ENCODE measurements at regions not wholly inside any gene's neighbourhood (a gene's known extent, or its start where the extent isn't known, plus 50 kb on each side); places are given as distances from the start of the nearest gene placed in this dataset.
"Not testable (repeated sequence)": the region's sequence is repeated elsewhere in the genome, so short reads cannot be mapped to it uniquely, and the experiment has no call there.

DNA sequence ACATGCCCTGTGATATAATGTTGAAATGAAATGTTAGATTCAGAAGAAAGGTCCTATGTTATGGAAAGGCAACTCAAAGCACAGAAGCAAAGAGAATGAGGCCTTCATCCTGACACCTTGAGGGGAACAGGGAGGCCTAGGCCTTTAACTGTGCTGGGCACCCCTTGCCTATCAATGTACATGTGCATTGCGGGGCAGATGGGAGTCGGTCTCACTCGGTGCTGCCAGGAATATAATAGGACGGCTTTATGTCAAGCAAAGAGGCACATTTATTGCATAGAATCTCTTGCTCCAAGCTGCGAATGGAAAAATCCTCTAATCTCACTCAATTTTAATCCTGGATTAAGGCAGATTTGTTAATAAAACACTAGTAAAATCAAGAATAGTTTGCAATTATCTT lies 301.0 kb upstream of the SOX14 start:
- no peak for DNase-seq

DNA sequence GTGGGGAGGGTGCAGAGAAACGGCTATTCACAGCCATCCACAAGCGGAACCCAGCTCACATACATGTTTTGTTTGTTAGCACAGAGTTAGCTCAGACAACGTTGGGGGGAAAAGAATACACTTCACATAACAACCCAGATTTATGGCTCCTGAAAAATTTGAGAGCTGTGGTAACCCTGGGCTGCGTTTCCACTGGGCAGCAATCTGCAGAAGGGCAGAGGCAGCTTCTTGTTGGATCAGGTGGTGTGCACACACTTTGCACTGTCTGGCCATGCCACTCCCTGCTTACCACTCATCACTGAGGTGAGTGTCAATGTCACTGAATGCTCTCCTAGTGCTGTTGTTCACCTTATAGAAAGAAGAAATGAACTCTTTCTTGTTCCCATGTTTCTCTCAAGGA lies 299.8 kb upstream of the SOX14 start:
- DNase-seq = no peak

DNA sequence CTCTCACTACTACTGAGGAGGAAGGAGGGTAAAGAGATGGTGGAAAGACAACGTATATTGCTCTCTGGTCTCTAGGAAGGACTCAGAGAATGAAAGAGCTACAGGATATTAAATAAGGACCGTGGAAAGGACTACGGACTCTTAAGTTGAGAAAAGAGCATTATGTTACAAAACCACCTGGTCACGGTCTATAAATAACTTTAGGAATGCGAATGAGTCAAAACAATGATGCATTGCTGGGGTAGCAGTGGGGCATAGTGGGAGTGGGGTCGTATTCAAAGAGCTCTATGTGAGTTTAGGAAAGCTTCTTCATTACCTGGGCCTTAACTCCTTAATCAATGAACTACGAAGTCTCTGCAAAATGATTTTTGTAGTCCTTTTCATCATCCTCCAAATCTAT lies 295.7 kb upstream of the SOX14 start:
- no peak for DNase-seq

DNA sequence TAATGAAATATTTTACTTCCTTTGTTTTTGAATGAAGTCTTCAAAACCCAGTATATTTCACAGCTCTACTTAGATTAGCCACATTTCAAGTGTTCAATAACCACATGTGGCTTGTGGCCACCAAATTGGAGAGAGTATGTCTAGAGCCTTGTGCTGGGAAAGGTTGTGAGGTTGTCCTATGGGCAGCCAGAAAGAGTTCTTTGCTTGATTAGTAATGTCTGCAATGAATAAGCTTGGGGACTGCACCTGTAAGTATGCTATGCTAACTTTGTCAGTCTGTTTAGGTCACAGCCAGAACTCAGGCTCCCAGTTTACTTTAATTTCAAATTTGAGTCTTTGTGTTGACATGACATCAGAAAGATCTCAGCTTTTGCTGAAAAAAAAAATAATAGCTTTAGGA lies 294.9 kb upstream of the SOX14 start:
- DNase-seq = no peak

DNA sequence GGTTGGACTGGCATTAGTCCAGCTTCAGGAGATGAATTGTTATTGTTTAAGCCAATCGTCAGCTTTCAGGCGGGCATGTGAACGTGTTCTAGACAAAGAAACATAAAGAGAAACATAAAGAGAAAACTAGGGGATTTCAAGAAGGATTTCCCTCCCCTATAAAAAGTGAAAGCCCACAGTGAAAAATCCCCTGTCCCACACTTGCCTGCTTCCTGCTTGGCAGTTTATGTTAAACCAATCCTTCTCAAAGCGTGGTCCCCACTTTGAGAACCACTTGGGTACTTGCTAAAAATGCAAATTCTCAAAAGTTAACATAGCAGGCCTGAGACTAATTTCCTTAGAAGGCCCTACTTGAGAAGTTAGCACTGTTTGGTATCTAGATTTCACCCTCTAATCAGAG lies 293.0 kb upstream of the SOX14 start:
- DNase-seq = no peak

DNA sequence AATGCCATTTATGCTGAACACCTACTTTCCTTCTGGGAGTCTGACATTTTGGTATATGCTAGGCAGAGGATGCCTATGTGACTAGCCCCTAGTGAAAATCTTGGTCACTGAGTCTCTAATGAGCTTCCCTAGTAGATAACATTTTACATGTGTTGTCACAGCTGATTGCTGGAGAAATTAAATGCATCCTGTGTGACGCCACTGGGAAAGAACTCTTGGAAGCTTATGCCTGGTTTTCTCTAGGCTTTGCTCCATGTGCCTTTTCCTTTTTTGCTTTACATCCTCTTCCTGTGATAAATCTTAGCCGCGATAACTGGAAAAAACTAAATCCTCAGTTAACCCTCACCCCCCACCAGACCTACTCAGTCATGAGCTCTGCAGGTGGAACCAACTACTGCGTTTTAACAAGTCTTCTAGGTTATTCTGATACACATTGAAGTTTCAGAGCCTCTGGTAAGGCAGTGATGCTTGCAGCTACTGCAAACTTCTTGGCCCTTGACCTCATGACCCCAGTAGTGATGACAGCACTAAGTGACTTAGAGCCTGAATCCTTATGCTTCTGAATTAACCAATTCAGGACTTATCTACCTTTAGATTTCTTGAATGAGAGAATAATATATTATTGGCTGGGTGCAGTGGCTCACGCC lies 292.4 kb upstream of the SOX14 start:
- DNase-seq = no peak

DNA sequence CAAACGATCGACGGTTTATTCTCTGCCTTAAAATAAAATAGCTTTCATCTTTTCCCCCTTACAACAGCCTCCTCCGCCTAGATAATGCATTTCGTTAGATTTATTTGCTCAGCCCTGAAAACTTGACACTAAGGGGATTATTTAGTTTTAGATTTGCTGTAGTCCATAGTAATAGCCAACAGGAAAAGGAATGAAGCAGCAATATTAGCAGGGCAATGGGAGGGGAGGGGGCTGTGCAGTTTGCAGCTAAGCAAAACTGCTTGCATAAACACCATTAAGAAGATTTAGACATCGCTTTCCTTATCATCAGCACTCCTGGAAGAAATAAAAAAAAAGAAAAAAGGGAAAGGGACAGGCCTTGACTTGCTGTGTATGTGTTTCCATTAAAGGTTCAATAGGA lies 286.5 kb upstream of the SOX14 start:
- DNase-seq = no peak

DNA sequence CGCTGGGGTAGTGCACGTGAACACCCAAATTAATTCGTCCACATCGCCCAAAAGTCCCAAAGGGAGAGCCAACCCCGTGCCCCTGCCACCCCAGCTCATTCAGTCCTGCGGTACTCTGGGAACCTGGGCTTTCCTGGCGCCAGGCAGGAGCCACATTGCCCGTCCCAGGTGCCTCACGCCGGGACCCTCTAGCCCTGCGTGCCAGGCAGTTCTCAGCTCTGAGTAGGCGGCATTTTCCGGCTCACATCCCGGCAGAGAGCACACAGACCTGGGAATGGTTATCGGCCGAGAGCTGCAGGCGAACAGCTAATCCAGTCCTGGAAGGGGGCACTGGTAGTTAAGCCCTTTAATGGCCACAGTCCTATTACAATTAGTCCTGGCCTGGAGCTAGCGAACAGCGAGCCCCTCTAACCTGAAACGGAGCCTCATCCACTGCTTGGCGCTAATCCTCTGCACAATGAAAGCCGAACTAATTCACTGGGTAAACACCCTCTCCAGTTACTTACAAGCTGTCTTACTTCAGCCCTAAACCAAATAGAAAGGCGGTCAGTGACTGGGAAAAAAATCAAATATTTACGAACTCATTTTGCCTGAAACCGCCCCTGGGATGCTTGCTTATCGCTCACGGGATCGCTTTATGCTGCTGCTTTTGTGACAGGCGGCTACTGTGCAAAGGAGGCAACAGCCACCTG lies 254.6 kb upstream of the SOX14 start:
- DNase-seq = no peak

DNA sequence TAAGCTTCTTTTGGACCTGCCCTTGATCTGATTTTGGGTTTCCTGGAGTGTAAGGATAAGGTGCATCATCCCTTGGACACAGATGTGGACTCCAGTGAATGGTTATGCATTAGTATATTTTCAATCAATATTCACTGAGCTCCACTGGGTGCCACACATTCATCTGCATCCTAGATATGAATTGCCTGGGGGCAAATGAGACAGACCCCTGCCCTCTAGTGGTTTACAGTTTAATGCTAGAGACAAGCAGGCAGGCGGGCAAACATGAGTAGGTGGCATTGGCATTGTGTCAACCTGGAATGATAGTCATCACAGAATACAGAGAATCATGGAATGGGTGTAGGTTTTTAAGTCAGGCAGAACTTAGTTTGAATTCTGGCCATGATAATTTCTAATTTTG lies 252.5 kb upstream of the SOX14 start:
- DNase-seq = no peak

DNA sequence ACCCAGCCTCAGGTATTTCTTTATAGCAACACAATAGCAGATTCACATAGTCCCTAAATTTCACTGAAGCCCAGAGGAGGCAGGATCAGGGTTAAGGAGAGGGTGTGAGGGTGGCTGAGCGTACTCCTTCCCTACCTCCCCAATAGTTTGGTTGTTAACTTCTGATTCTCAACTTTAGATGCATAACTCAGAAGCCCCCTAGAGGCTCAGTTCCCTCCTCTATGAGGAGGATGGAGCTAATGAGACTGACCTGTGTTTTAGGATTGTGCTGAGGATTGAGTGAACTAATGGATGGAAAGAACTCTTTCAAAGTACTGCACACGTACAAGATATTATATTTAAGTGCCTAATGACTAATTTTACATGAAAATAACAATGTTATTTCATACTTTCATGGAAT lies 249.3 kb upstream of the SOX14 start:
- DNase-seq = no peak

DNA sequence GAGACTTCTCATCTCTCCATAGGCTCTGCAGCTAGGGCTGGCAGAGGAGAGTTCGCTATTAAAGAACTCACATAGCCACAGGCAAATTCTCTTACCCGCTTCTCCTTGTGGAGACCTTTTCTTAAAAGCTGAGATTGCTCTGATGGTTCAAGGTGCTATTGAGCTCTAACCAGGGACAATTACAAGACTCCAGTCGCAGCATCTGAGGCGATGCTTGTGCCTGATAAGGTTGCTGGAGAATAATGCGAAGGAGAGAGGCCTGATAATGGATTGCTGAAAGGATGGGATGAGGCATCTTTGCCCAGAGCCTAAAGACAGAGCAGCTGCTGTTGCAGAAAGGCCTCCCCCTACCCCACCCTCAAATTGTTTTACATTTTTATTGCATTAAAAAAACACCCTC lies 244.5 kb upstream of the SOX14 start:
- DNase-seq = no peak

DNA sequence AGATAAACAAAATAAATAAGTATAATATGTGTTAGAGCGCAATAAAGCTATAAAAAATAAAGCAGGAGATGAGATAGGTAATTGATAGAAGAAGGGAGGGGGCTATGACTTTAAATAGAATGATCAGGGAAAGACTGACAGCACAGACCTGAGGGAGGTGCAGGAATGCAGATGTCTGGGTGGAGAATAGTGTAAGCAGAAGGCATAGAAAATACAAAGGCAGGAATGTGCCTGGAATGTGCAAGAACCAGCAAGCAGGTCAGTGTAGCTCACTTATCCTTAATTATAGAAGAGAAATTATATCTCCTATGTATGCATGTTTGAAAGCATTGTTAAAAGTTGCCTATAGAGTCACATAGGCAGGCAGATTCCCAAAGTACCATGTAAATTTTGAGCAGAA lies 239.4 kb upstream of the SOX14 start:
- no peak for DNase-seq

DNA sequence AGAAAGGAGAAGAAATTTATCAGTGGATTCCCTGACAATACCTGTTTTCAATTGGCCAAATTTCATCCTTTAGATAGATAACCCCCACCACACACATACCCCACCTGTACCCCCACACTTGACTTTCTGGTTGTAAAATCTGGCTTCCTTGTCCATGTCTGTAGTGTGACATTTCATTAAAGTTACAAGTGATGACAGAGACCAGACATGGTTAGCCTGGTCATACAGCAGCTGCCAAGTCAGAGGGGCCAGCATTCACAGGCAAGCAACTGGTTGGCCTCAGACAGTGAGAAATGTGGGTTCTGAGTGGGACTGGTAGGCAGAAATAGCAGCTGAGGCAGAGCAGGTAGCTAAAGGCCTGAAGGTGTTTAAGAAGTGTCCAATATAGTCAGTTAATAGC lies 238.6 kb upstream of the SOX14 start:
- DNase-seq = no peak

DNA sequence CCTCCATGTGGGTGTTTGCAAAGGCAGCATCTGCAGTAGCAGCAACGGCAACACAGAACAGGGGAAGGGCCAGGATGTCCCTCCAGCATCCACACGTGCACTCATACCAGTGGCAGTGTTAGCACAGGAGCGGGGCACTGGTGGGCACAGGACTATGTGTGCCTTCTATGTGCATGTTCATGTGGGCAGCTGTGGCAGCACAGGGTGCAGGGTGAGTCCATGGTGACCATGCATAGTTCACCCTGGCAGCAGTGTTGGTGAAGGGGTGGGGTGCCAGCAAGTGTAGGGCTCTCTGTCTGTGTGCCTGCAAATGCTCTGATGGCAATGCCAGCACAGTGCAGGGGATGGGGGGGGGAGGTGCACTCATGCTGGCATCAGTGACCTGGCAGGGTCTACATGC lies 222.1 kb upstream of the SOX14 start:
- no peak for DNase-seq

DNA sequence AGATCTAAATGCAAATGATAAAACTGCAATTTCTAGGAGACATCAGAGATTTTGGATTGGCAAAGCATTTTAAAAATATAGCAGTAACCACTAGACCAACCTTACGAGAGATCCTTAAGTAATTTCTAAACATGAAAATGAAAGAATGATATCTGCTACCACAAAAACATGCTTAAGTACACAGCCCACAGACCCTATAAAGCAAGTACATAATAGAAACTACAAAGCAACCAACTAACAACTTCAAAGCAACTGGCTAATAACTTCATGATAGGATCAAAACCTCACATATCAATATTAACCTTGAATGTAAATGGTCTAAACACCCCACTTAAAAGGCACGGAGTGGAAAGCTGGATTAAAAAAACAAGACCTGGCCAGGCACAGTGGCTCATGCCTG lies 209.9 kb upstream of the SOX14 start:
- DNase-seq = no peak

DNA sequence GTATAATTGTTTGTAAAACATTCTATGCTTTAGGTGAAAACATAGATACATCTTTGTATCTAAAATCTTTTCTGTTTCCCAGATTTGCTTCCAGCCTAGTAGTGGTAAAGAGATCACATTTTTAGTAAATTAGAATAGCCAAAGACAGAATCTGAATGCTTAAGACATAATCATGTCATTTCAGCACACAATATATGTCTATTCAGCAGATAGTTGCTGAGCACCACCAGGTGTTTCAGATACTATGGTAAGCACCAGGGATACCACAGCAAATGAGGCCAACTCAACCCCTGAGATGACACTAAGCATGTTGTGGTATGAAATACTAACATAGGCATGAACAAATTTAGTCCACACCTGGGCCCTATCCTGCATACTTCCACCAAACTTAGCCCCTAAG lies 195.2 kb upstream of the SOX14 start:
- no peak for DNase-seq

DNA sequence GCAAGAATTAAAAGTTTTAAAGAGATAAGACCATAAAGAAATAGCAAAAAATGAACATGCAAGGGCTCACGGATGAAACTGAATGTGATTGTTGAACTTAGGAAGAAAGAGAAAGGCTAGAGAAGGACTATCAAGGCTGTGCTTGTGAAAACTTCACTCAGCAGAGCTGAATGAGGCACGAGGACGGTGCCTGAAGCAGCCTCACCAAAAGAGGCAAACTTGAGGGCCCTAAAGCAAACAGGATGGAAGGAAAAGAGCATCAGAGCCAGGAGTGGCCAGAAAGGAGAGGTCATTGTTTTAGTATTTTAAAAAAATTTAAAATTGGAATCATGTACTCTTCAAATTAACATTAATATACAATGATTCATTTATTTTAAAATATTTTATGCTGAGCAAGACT lies 191.2 kb upstream of the SOX14 start:
- no peak for DNase-seq

DNA sequence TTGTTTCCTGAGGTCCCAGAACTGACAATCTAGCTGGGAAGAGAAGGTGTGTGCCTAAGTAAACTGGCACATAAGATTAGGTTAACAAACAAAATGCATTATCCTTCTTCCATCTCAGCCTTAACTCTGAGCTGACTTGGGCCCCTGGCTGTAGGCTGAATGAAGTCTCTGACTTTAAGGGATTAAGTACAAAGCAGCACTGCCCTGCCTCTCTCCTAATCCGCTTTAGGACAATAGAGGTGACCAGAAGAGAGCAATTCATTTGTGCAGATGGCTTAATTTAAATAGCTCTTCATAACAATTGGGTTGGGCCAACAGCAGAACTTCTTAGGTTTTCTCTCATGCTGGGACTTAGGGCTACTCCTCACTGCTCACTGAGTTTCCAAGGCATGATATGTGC lies 181.6 kb upstream of the SOX14 start:
- no peak for DNase-seq

DNA sequence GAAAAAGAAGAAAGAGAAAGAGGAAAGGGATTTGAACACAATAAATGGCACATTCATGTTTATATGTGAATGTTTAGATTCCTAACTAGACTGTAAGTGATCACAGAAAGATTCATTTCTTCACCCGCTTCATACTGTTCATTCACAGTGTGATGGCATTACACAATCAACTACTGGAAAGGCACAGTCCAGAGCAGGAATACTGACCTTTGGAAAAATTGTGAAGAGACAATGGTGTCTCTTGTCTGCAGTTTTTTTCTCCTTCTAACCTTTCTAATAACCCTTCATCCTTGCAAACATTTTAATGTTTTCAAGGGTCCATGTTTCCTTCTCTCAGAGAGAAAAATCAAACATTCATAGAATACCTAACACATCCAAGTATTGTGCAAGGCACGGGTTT lies 180.9 kb upstream of the SOX14 start:
- no peak for DNase-seq

DNA sequence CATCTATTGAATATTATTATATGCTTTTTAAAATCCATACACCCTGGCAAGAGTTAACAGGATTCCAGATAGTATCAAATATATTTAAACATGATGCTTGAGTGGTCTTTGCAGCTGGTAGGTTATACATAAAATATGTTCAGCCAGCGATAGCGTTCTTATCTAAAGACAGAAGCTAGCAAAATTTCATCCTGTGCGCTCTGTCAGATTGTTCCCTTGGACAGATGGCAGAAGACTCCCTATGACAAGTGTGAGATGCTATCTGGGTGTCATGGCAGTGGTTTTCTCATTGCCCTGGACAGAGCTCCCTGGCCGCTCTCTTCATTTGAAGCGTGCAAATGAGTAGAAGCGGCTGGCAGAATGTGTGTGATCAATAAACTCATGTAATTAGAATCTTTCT lies 175.2 kb upstream of the SOX14 start:
- no peak for DNase-seq

DNA sequence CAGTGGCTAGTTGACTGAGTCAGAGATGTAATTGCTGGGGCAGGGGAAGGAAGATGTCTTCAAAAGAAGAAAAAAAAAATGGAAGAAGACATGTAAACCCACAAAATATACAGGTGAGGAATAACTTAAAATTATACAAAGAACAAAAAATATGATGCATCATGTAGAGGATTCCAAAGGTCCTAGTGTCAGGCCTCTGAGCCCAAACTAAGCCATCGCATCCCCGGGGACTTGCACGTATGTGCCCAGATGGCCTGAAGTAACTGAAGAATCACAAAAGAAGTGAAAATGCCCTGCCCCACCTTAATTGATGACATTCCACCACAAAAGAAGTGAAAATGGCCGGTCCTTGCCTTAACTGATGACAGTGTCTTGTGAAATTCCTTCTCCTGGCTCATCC lies 168.7 kb upstream of the SOX14 start:
- DNase-seq = not testable (repeated sequence)

DNA sequence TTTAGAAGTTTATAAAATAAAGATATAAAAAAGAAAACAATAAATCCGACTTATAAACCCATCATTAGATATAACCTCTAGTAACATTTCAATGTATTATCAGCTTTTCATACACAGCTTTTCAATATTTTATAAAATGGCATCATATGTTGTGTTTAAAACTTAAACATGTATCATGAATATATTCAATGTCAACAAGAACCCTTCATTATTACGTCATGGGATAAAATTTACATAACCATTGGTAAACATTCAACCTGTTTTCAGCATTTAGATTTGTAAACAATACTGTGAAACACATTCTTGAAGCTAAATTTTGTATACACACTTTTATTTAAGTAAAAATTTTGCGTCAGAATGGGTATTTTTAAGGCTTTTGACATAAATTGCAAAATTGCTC lies 153.4 kb upstream of the SOX14 start:
- no peak for DNase-seq

DNA sequence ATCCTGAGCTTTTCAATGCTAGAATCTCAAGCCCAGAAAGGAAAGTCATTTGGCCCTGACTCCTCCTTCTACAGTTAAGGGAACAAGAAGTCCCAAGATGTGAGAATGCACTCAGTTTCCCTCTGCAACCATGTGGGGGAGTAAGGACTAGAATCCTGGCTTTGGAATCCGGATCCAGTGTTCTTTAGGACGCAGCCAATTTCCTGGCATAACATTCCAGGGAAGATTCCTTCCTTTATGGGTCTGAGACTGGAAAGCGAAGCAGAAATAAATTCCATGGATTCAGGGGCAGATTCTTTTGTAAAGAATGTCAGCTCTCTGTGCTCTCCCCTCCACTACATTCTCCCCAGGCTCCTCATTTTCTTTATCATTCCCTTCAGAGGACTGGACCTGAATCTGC lies 151.8 kb upstream of the SOX14 start:
- no peak for DNase-seq

DNA sequence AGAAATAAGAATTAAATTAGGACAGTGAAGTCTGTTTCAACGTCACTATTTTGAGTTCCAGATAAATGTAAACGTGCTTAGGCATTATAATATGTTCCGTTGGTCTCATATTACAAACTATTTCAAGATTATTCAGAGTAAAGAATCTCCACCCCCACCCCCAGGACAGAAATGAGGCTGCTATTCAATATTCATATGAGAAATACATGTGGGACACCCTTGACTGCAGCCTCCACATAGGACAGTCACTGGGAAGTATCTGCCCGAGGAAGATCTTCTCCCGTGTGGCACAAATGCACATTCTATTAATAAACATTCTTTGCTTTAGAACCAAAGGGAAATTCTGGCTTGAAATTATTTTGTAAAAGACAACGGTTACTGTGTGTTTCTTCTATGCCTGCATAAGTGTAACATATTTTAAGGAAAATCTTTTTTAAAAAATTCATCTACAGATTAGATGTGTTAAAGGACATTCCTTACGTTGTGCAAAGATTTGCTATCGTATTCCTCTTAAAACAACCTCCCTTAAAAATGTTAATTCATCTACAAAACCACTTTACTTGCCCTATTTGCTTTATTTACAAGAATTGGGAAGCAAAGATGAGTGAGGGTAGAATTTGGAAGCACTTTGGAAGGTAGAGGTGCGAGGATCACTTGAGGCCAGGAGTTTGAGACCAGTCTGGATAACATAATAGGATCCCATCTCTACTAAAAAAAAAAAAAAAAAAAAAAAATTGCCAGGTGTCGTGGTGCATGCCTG lies 148.3 kb upstream of the SOX14 start:
- DNase-seq = no peak
